ENCODE measurements at regions not wholly inside any gene's neighbourhood (a gene's known extent, or its start where the extent isn't known, plus 50 kb on each side); places are given as distances from the start of the nearest gene placed in this dataset.
"Not testable (repeated sequence)": the region's sequence is repeated elsewhere in the genome, so short reads cannot be mapped to it uniquely, and the experiment has no call there.

GRCh38 chr22:23439581-23439980 is 140.5 kb downstream of the IGLL1 start:
- TF ChIP-seq CTCF (IDR thresholded peaks at IDR 0.05 in 2 of 3, conservative IDR thresholded peaks at IDR 0.05 in 1 of 3; ENCODE audit: borderline replicate concordance in 1 of 3, insufficient read depth in 1 of 3, low read depth in 2 of 3, low read length in 2 of 3); POLR2A (IDR thresholded peaks at IDR 0.05; ENCODE audit: borderline replicate concordance, extremely low read depth, insufficient read depth, insufficient read length); MAX (IDR thresholded peaks at IDR 0.05); POLR2AphosphoS5 (IDR thresholded peaks at IDR 0.05; ENCODE audit: low read depth, low read length); TCF7L2 (IDR thresholded peaks at IDR 0.05; ENCODE audit: borderline replicate concordance, extremely low read depth, insufficient read depth, insufficient read length); REST (IDR thresholded peaks at IDR 0.05; ENCODE audit: low read depth); EZH2 (IDR thresholded peaks at IDR 0.05): not testable (repeated sequence)
